Calu3 (cell line): ENCODE measurements at regions not wholly inside any gene's neighbourhood (a gene's known extent, or its start where the extent isn't known, plus 50 kb on each side); places are given as distances from the start of the nearest gene placed in this dataset.

Experiments used
- BruUV-seq: library from RNA; stranded (reverse); fragments of 400-500 nt; replicated peaks from 2 replicates; lab custom pipeline; 2021; lab: Mats Ljungman, UMichigan
- CTCF ChIA-PET: fragments of 300-600 bp; sonication (Branson Sonifier 250); formaldehyde crosslinking; loops from one replicate; lab custom pipeline; 2022; ENCODE audit warnings: antibody characterized with exemption; lab: Charles Lee
- DNase-seq: peaks from one replicate; pipeline ENCODE4 v3.0.0; 2022
- H3K27ac Mint-ChIP-seq: one replicate; pipeline ENCODE4 v1.8.0; 2022; ENCODE audit warnings: mixed read lengths; ENCODE audit not compliant: unreplicated experiment
- H3K27me3 Mint-ChIP-seq: one replicate; pipeline ENCODE4 v1.8.0; 2022; ENCODE audit warnings: mixed read lengths; ENCODE audit not compliant: unreplicated experiment
- H3K36me3 Mint-ChIP-seq: one replicate; pipeline ENCODE4 v1.8.0; 2022; ENCODE audit warnings: mild to moderate bottlenecking, moderate library complexity, mixed read lengths; ENCODE audit not compliant: insufficient read depth, unreplicated experiment
- H3K4me1 Mint-ChIP-seq: one replicate; pipeline ENCODE4 v1.8.0; 2022; ENCODE audit warnings: mild to moderate bottlenecking, low read depth, mixed read lengths; ENCODE audit not compliant: unreplicated experiment
- H3K4me3 Mint-ChIP-seq: one replicate; pipeline ENCODE4 v1.8.0; 2022; ENCODE audit warnings: mild to moderate bottlenecking, low read depth, moderate library complexity, mixed read lengths; ENCODE audit not compliant: unreplicated experiment
- H3K9me3 Mint-ChIP-seq: one replicate; pipeline ENCODE4 v1.8.0; 2022; ENCODE audit warnings: low read depth, mixed read lengths; ENCODE audit not compliant: unreplicated experiment
- intact Hi-C: fragments of 100-400 bp; cut with micrococcal nuclease; formaldehyde crosslinking; loops from one replicate; pipeline ENCODE4 v1.10.0; 2022; ENCODE audit not compliant: unreplicated experiment
- TF ChIP-seq, protein P1 (sequence below): fragments of 200-600 bp; IDR thresholded peaks from one replicate; pipeline ENCODE4 v1.8.0; 2022; ENCODE audit warnings: antibody characterized with exemption; ENCODE audit not compliant: unreplicated experiment

GRCh38 chrX:104309169-104309568, 54.4 kb upstream of the ESX1 start:
- no peaks in the 10 kb centered on the region for H3K27me3 Mint-ChIP-seq
- CTCF ChIA-PET: interaction anchor here (0.7 kb wide), 1 partner anchor 116 kb away, joined by 5 read pairs; no protein-coding TSS in a partner anchor
- H3K36me3 Mint-ChIP-seq: no peaks in the 10 kb centered on the region
- H3K4me3 Mint-ChIP-seq: no peak overlapping the region
- peaks cover 16% of the 10 kb centered on the region for H3K4me1 Mint-ChIP-seq
- no peak overlapping the region for H3K27ac Mint-ChIP-seq
- DNase-seq: no peak
- BruUV-seq: no TSS peak
- no peaks in the 10 kb centered on the region for H3K9me3 Mint-ChIP-seq
- intact Hi-C loops: no loop called here
- TF ChIP-seq, protein P1, sequence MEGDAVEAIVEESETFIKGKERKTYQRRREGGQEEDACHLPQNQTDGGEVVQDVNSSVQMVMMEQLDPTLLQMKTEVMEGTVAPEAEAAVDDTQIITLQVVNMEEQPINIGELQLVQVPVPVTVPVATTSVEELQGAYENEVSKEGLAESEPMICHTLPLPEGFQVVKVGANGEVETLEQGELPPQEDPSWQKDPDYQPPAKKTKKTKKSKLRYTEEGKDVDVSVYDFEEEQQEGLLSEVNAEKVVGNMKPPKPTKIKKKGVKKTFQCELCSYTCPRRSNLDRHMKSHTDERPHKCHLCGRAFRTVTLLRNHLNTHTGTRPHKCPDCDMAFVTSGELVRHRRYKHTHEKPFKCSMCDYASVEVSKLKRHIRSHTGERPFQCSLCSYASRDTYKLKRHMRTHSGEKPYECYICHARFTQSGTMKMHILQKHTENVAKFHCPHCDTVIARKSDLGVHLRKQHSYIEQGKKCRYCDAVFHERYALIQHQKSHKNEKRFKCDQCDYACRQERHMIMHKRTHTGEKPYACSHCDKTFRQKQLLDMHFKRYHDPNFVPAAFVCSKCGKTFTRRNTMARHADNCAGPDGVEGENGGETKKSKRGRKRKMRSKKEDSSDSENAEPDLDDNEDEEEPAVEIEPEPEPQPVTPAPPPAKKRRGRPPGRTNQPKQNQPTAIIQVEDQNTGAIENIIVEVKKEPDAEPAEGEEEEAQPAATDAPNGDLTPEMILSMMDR: no peak

DNA sequence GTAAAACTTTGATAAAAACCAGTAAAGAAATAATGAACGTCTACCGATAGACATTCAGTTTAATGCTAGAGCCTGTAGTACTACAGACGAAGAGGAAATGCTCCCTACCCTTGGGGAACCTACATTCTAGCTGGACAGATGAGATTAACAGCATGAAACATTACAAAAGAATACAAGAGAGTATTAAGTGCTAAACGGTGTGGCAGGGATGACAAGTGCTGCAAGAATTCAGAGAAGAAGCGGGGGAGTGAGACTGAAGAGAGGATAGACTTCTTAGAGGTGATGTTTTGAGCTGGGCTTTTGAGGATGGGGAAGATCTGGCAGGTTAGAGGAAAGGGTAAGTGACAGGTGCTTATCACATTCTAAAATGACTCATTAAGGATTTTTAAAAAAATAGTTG, 52.6 kb upstream of the ESX1 start:
- intact Hi-C loops: no loop called here
- Mint-ChIP-seq H3K4me1 (peaks cover 16% of the 10 kb centered on the region), H3K27me3 (no peaks in the 10 kb centered on the region), H3K4me3 (no peak overlapping the region), H3K36me3 (no peaks in the 10 kb centered on the region), H3K27ac (no peak overlapping the region), H3K9me3 (no peaks in the 10 kb centered on the region)
- no peak for DNase-seq
- CTCF ChIA-PET: interaction anchor here (1.6 kb wide), 1 partner anchor 37 kb away, joined by 3 read pairs; no protein-coding TSS in a partner anchor
- no TSS peak for BruUV-seq
- TF ChIP-seq, protein P1: no peak

GRCh38 chrX:104306180-104306579, 51.4 kb upstream of the ESX1 start:
- no TSS peak for BruUV-seq
- intact Hi-C loops: no loop called here
- no peak for DNase-seq
- CTCF ChIA-PET: no interaction called here
- Mint-ChIP-seq H3K9me3 (no peaks in the 10 kb centered on the region), H3K4me3 (no peak overlapping the region), H3K27me3 (no peaks in the 10 kb centered on the region), H3K27ac (no peak overlapping the region), H3K4me1 (peaks cover 10% of the 10 kb centered on the region), H3K36me3 (no peaks in the 10 kb centered on the region)
- TF ChIP-seq, protein P1: no peak
